ENCODE measurements at regions not wholly inside any gene's neighbourhood (a gene's known extent, or its start where the extent isn't known, plus 50 kb on each side); places are given as distances from the start of the nearest gene placed in this dataset.

- TF ChIP-seq CTCF (IDR thresholded peaks at IDR 0.05) (no peak), POLR2AphosphoS5 (IDR thresholded peaks at IDR 0.05) (no peak), POLR2A (IDR thresholded peaks at IDR 0.05; ENCODE audit: low read depth) (no peak)
Measured at GRCh38 chr20:8972963-8973705, 95.8 kb upstream of the PLCB4 start.

All from esophagus muscularis mucosa (tissue), 3 donors.